ENCODE measurements at regions not wholly inside any gene's neighbourhood (a gene's known extent, or its start where the extent isn't known, plus 50 kb on each side); places are given as distances from the start of the nearest gene placed in this dataset.

DNA sequence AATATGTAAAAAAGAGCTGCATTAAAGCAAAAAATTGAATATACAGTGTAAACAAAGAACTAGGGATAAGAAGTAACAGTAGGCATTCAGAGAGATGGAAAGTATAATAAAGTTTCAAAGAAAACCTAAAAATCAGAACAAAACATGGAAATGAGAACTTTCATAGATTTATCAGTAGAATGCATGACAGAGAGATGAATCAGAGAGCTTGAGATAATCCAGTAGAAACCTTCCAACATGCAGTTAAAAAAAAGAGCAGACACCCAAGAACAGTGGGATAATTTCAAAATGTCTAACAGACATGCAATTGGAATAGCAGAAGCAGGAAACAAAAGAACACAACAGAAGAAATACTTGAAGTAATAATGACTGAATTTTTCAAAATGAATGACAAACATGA, 1384.2 kb downstream of the CDH11 start:
- Histone ChIP-seq H3K4me1 (ENCODE audit: low read depth) (no peaks in the 10 kb centered on the region), H3K9me3 (ENCODE audit: low read depth) (no peaks in the 10 kb centered on the region), H3K27ac (no peak overlapping the region), H3K27me3 (no peaks in the 10 kb centered on the region), H3K36me3 (no peaks in the 10 kb centered on the region), H3K4me3 (no peak overlapping the region)
- TF ChIP-seq, protein P1, sequence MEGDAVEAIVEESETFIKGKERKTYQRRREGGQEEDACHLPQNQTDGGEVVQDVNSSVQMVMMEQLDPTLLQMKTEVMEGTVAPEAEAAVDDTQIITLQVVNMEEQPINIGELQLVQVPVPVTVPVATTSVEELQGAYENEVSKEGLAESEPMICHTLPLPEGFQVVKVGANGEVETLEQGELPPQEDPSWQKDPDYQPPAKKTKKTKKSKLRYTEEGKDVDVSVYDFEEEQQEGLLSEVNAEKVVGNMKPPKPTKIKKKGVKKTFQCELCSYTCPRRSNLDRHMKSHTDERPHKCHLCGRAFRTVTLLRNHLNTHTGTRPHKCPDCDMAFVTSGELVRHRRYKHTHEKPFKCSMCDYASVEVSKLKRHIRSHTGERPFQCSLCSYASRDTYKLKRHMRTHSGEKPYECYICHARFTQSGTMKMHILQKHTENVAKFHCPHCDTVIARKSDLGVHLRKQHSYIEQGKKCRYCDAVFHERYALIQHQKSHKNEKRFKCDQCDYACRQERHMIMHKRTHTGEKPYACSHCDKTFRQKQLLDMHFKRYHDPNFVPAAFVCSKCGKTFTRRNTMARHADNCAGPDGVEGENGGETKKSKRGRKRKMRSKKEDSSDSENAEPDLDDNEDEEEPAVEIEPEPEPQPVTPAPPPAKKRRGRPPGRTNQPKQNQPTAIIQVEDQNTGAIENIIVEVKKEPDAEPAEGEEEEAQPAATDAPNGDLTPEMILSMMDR (IDR thresholded peaks at IDR 0.05; ENCODE audit: low read depth, low read length), result no peak
- peak in 1 of 2 donors; percentile 76 for DNase-seq (ENCODE audit: low read depth in 1 of 2, low spot score in 1 of 2)

DNA sequence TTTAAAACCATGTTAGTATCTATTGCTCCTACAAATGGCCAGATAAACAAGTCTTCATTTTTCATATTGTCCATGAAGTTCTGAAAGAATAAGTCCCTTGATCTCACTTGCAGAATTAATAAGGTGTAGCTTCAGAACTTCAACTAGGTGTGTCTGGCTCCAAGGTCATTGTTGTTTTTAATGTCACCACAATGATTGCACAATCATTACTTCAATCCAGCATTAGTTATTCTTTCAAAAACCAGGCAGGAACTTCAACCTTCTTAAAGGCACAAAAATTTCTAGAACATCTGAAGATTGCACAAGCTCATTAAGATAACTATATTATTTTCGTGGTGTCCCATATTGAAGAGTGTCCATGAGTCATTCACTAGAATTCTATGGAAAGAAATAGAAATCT, 1386.4 kb downstream of the CDH11 start:
- Histone ChIP-seq H3K27ac (no peak overlapping the region), H3K4me3 (no peak overlapping the region), H3K4me1 (ENCODE audit: low read depth) (no peaks in the 10 kb centered on the region), H3K9me3 (ENCODE audit: low read depth) (no peaks in the 10 kb centered on the region), H3K27me3 (no peaks in the 10 kb centered on the region), H3K36me3 (no peaks in the 10 kb centered on the region)
- peak in 1 of 2 donors; percentile 45 for DNase-seq (ENCODE audit: low read depth in 1 of 2, low spot score in 1 of 2)
- TF ChIP-seq, protein P1 (IDR thresholded peaks at IDR 0.05; ENCODE audit: low read depth, low read length), result no peak

DNA sequence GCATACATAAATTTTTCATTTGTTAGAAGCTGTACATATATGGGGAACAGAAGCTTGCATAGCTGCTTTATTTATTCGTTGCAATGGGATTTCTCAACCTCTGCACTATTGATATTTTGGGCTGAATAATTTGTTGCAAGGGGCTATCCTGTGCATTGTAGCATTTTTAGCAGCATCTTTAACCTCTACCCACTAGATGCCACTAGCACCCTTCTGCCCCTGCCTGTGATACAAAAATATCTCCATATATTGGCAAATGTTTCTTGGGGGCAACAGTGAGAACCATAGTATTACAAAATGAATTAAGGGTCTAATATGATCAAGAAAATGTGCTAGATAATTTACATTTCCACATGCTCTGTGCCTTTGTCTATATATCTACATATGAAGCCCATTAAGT, 1401.0 kb downstream of the CDH11 start:
- peak; percentile 5 to 26 for DNase-seq (ENCODE audit: low read depth in 1 of 2, low spot score in 1 of 2)
- Histone ChIP-seq H3K4me3 (no peak overlapping the region), H3K27ac (no peak overlapping the region), H3K36me3 (no peaks in the 10 kb centered on the region), H3K9me3 (ENCODE audit: low read depth) (no peaks in the 10 kb centered on the region), H3K27me3 (no peaks in the 10 kb centered on the region), H3K4me1 (ENCODE audit: low read depth) (no peaks in the 10 kb centered on the region)
- TF ChIP-seq, protein P1 (IDR thresholded peaks at IDR 0.05; ENCODE audit: low read depth, low read length), result peak; percentile 49

DNA sequence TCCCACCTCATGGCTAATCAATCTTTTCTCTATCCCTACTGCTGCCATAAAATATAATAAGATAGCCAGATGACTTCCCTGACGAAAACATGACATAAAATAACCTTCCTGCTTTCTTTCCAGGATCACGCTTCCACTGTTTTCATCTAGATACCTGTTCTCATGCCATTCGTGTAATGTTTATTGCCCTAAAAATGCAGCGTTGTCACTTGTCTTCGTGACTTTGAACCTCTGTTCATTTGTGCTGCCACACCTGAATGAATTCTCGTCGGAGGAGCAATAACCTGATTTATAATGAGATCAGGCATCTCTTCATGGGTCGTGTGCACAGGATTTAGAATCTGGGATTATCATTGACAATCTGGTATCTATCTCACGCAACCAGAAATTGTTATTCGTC, 1401.9 kb downstream of the CDH11 start:
- no peak for DNase-seq (ENCODE audit: low read depth in 1 of 2, low spot score in 1 of 2)
- Histone ChIP-seq H3K27ac (no peak overlapping the region), H3K4me3 (no peak overlapping the region), H3K27me3 (no peaks in the 10 kb centered on the region), H3K9me3 (ENCODE audit: low read depth) (no peaks in the 10 kb centered on the region), H3K36me3 (no peaks in the 10 kb centered on the region), H3K4me1 (ENCODE audit: low read depth) (no peaks in the 10 kb centered on the region)
- TF ChIP-seq, protein P1 (IDR thresholded peaks at IDR 0.05; ENCODE audit: low read depth, low read length), result no peak

DNA sequence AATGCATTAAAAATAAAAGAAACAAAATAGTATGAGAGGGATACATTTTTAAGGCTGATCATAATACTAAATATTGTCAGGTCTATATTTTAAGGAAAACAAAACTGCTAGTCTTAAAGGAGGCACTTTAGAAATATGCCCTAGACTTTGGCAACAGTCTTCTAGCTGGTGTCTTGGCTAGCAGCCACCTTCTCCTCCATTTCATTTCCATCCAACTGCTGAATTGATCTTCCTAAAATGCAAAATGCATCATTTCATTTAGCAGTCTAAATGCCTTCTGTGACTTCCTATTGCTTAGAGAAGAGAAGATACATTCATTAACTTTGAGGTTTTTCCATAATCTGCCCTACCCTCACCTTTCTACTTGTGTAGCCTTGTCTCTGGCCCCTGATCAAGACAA, 1404.1 kb downstream of the CDH11 start:
- no peak for DNase-seq (ENCODE audit: low read depth in 1 of 2, low spot score in 1 of 2)
- no peak overlapping the region for H3K27ac ChIP-seq
- no peaks in the 10 kb centered on the region for H3K36me3 ChIP-seq
- H3K4me3 ChIP-seq, result no peak overlapping the region
- H3K4me1 ChIP-seq (ENCODE audit: low read depth), result no peaks in the 10 kb centered on the region
- TF ChIP-seq, protein P1 (IDR thresholded peaks at IDR 0.05; ENCODE audit: low read depth, low read length), result no peak
- no peaks in the 10 kb centered on the region for H3K9me3 ChIP-seq (ENCODE audit: low read depth)
- H3K27me3 ChIP-seq, result no peaks in the 10 kb centered on the region

DNA sequence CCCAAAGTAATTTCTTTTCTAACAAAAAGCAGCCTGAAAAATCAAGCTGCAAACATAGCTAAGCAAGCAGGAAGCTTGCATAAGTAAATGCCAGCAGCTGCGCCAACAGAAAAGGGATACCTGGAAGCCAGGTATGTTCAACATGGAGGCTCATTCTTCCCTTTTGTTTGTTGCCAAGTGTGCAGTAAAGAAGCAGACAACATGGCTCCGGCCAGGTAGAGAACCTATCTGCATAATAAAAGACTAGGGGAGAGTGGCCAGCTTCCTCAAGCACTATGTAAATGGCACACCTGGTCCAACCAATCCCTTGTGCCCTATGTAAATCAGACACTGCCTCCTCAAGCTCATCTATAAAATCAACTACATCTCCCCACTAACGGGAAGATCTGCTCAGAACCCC, 1407.0 kb downstream of the CDH11 start:
- Histone ChIP-seq H3K9me3 (ENCODE audit: low read depth) (no peaks in the 10 kb centered on the region), H3K27me3 (no peaks in the 10 kb centered on the region), H3K27ac (no peak overlapping the region), H3K36me3 (no peaks in the 10 kb centered on the region), H3K4me1 (ENCODE audit: low read depth) (no peaks in the 10 kb centered on the region), H3K4me3 (no peak overlapping the region)
- DNase-seq (ENCODE audit: low read depth in 1 of 2, low spot score in 1 of 2), result no peak
- TF ChIP-seq, protein P1 (IDR thresholded peaks at IDR 0.05; ENCODE audit: low read depth, low read length), result no peak

Data from cardiac muscle cell (in vitro differentiated cells and primary cell).